Fibroblast of lung (primary cell): ENCODE measurements at regions not wholly inside any gene's neighbourhood (a gene's known extent, or its start where the extent isn't known, plus 50 kb on each side); places are given as distances from the start of the nearest gene placed in this dataset.

Experiments used
- CTCF ChIP-seq, 2 donors: IDR thresholded peaks in 1 of 2; conservative IDR thresholded peaks in 1 of 2; 1 replicate in 1 of 2; 2 replicates in 1 of 2; pipeline ENCODE4 v1.5.1; 2011 to 2012; ENCODE audit warnings: low read length in 2 of 2, control low read depth in 1 of 2, inconsistent platforms in 1 of 2, low read depth in 1 of 2, mild to moderate bottlenecking in 1 of 2
- EZH2 ChIP-seq: IDR thresholded peaks from 2 replicates; pipeline ENCODE4 v1.5.1; 2012; ENCODE audit warnings: low read length, control low read depth, mild to moderate bottlenecking; ENCODE audit errors: missing control alignments

GRCh38 chr21:23445307-23445706 is 2162.0 kb downstream of the MRPL39 start:
- TF ChIP-seq CTCF (conservative IDR thresholded peaks at IDR 0.05 in 1 of 2, IDR thresholded peaks at IDR 0.05 in 1 of 2; ENCODE audit: low read depth in 1 of 2, low read length in 2 of 2), result no peak
- TF ChIP-seq EZH2, result no peak
